SK-N-SH (cell line): ENCODE measurements at regions not wholly inside any gene's neighbourhood (a gene's known extent, or its start where the extent isn't known, plus 50 kb on each side); places are given as distances from the start of the nearest gene placed in this dataset.

ENCODE experiments used
- CTCF ChIA-PET: fragments of 300-600, 350-600 bp; formaldehyde crosslinking; extraction: SDS; loops from one replicate; lab custom pipeline; 2021; lab: Yijun Ruan, JAX
- POLR2A ChIA-PET: fragments of 350-600 bp; sonication (Branson Sonifier 250); formaldehyde crosslinking; extraction: SDS; loops from one replicate; lab custom pipeline; 2020; ENCODE audit warnings: antibody characterized with exemption, inconsistent platforms; lab: Yijun Ruan, JAX
- DNase-seq: peaks from one replicate; pipeline ENCODE4 v3.0.0; 2012
- H2AFZ ChIP-seq: fragments of 200-600 bp; sonication (generic); 2 replicates; pipeline ENCODE4 v1.8.1; 2016; ENCODE audit warnings: antibody characterized with exemption, mild to moderate bottlenecking, low read depth
- H3F3A ChIP-seq: fragments of 200-600 bp; sonication (generic); replicated peaks from 2 replicates; pipeline ENCODE3; 2016; ENCODE audit warnings: antibody characterized with exemption, mild to moderate bottlenecking; ENCODE audit not compliant: insufficient read depth
- H3K27ac ChIP-seq, 2 experiments: fragments of 200-500 bp in 1 of 2; fragments of 200-600 bp in 1 of 2; sonication (Bioruptor generic) in 1 of 2; sonication (generic), shearing (Covaris generic) in 1 of 2; 2 replicates each; pipeline versions ENCODE4 v1.5.1 to v1.6.1; 2014 to 2016; ENCODE audit warnings: low read depth in 2 of 2, inconsistent platforms in 1 of 2, low read length in 1 of 2, mild to moderate bottlenecking in 1 of 2, mixed read lengths in 1 of 2
- H3K27me3 ChIP-seq: fragments of 200-600 bp; sonication (generic), shearing (Covaris generic); 2 replicates; pipeline ENCODE4 v1.6.1; 2016; ENCODE audit warnings: mixed run types; ENCODE audit not compliant: insufficient read depth
- H3K36me3 ChIP-seq, 2 experiments: fragments of 200-500 bp in 1 of 2; fragments of 200-600 bp in 1 of 2; sonication (Bioruptor generic) in 1 of 2; sonication (generic) in 1 of 2; replicated peaks in 1 of 2; 2 replicates each; pipeline versions ENCODE3 to v1.5.1; 2014 to 2016; ENCODE audit warnings: low read length in 1 of 2, mild to moderate bottlenecking in 1 of 2; ENCODE audit not compliant: insufficient read depth in 2 of 2, control insufficient read depth in 1 of 2
- H3K4me1 ChIP-seq, 2 experiments: fragments of 200-500 bp in 1 of 2; fragments of 200-600 bp in 1 of 2; sonication (Bioruptor generic) in 1 of 2; sonication (generic), shearing (Covaris generic) in 1 of 2; 2 replicates each; pipeline versions ENCODE4 v1.5.1 to v1.6.1; 2014 to 2016; ENCODE audit warnings: low read depth in 1 of 2, low read length in 1 of 2, mixed run types in 1 of 2; ENCODE audit not compliant: insufficient read depth in 2 of 2, control insufficient read depth in 1 of 2
- H3K4me2 ChIP-seq: fragments of 200-600 bp; sonication (generic), shearing (Covaris generic); 2 replicates; pipeline ENCODE4 v1.6.1; 2017; ENCODE audit warnings: mixed run types
- H3K4me3 ChIP-seq, 2 experiments: fragments of 200-500 bp in 1 of 2; fragments of 200-600 bp in 1 of 2; sonication (Bioruptor generic) in 1 of 2; sonication (generic), shearing (Covaris generic) in 1 of 2; 2 replicates each; pipeline versions ENCODE4 v1.5.1 to v1.8.1; 2014 to 2016; ENCODE audit warnings: low read depth in 2 of 2, inconsistent platforms in 1 of 2, low read length in 1 of 2, mild to moderate bottlenecking in 1 of 2, mixed read lengths in 1 of 2, moderate library complexity in 1 of 2
- H3K79me2 ChIP-seq: fragments of 200-600 bp; sonication (generic); 2 replicates; pipeline ENCODE4 v1.8.1; 2017; ENCODE audit warnings: mild to moderate bottlenecking; ENCODE audit not compliant: insufficient read depth
- H3K9ac ChIP-seq: fragments of 200-600 bp; sonication (generic); 2 replicates; pipeline ENCODE4 v1.6.1; 2017; ENCODE audit warnings: mixed run types
- H3K9me2 ChIP-seq: fragments of 200-600 bp; sonication (generic); 2 replicates; pipeline ENCODE4 v1.6.1; 2017; ENCODE audit warnings: mixed run types
- H3K9me3 ChIP-seq: fragments of 200-600 bp; sonication (generic); 2 replicates; pipeline ENCODE4 v1.6.1; 2017; ENCODE audit warnings: mixed run types, mild to moderate bottlenecking, moderate library complexity
- H4K20me1 ChIP-seq: fragments of 200-600 bp; sonication (generic); 2 replicates; pipeline ENCODE4 v1.6.1; 2017; ENCODE audit warnings: mild to moderate bottlenecking, mixed run types; ENCODE audit not compliant: insufficient read depth
- GATA2 ChIP-seq: sonication (generic); formaldehyde crosslinking; IDR thresholded peaks from 2 replicates; pipeline ENCODE4 v1.5.0; 2020; ENCODE audit warnings: mild to moderate bottlenecking, missing genetic modification reagents
- JUND ChIP-seq: IDR thresholded peaks from 2 replicates; pipeline ENCODE4 v1.4.0; 2012
- MEF2A ChIP-seq: IDR thresholded peaks from 2 replicates; pipeline ENCODE4 v1.4.0; 2012; ENCODE audit warnings: low read depth, borderline replicate concordance
- RFX5 ChIP-seq: IDR thresholded peaks from 2 replicates; pipeline ENCODE4 v1.6.1; 2012; ENCODE audit warnings: mild to moderate bottlenecking, improper control_type of control experiment, low read length
- SIN3A ChIP-seq: IDR thresholded peaks from 2 replicates; pipeline ENCODE4 v1.6.1; 2012; ENCODE audit warnings: low read depth, mild to moderate bottlenecking, low read length, moderate library complexity, borderline replicate concordance
- TAF1 ChIP-seq: IDR thresholded peaks from 2 replicates; pipeline ENCODE4 v1.6.1; 2012; ENCODE audit warnings: low read depth, mild to moderate bottlenecking, low read length, moderate library complexity, borderline replicate concordance
- YY1 ChIP-seq: IDR thresholded peaks from 2 replicates; pipeline ENCODE4 v1.4.0; 2012; ENCODE audit warnings: low read depth, mild to moderate bottlenecking
- WGBS: methylation state at CpG from one replicate; pipeline ENCODE4 v1.1.6; 2017; ENCODE audit warnings: low lambda C conversion rate; 5-methylcytosine and 5-hydroxymethylcytosine counted together
- TF ChIP-seq, protein P1 (sequence below): IDR thresholded peaks from 2 replicates; pipeline ENCODE4 v1.6.1; 2012; ENCODE audit warnings: mild to moderate bottlenecking, low read depth, low read length, moderate library complexity
- TF ChIP-seq, protein P2 (sequence below): IDR thresholded peaks from 2 replicates; pipeline ENCODE4 v1.4.0; 2012; ENCODE audit warnings: low read depth, borderline replicate concordance

DNA sequence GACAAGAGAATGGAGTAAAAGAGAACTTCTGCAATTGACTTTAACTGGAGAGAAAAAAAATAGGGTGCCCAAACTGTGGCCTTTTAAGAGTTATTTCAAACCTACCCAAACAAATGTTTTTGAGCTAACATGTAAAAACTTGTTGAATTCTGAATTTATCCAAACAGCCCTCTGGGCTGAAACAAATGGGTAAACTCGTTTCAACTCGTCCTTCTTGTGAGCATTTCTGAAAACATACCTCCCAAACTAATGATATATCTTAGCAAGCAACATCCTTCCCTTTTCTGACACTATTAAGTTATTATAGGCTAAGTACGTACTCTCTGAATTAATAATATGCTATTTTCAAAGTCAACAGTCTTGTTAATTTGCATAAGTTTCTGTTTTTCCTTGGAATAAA, 793.0 kb upstream of the ACVR2A start:
- Histone ChIP-seq H3K9me3 (no peaks in the 10 kb centered on the region), H3K27me3 (no peaks in the 10 kb centered on the region), H4K20me1 (no peaks in the 10 kb centered on the region), H3F3A (no peaks in the 10 kb centered on the region), H3K9ac (no peak overlapping the region), H3K4me3 (no peak overlapping the region), H3K36me3 (no peaks in the 10 kb centered on the region), H3K9me2 (no peaks in the 10 kb centered on the region), H3K4me2 (no peak overlapping the region), H2AFZ (no peak overlapping the region), H3K79me2 (no peaks in the 10 kb centered on the region), H3K4me1 (no peaks in the 10 kb centered on the region), H3K27ac (no peak overlapping the region)
- ChIA-PET CTCF (no interaction called here), POLR2A (no interaction called here)
- WGBS: 19% methylated on average over 3 of the region's 3 CpGs
- no peak for TF ChIP-seq TAF1
- TF ChIP-seq, protein P1, sequence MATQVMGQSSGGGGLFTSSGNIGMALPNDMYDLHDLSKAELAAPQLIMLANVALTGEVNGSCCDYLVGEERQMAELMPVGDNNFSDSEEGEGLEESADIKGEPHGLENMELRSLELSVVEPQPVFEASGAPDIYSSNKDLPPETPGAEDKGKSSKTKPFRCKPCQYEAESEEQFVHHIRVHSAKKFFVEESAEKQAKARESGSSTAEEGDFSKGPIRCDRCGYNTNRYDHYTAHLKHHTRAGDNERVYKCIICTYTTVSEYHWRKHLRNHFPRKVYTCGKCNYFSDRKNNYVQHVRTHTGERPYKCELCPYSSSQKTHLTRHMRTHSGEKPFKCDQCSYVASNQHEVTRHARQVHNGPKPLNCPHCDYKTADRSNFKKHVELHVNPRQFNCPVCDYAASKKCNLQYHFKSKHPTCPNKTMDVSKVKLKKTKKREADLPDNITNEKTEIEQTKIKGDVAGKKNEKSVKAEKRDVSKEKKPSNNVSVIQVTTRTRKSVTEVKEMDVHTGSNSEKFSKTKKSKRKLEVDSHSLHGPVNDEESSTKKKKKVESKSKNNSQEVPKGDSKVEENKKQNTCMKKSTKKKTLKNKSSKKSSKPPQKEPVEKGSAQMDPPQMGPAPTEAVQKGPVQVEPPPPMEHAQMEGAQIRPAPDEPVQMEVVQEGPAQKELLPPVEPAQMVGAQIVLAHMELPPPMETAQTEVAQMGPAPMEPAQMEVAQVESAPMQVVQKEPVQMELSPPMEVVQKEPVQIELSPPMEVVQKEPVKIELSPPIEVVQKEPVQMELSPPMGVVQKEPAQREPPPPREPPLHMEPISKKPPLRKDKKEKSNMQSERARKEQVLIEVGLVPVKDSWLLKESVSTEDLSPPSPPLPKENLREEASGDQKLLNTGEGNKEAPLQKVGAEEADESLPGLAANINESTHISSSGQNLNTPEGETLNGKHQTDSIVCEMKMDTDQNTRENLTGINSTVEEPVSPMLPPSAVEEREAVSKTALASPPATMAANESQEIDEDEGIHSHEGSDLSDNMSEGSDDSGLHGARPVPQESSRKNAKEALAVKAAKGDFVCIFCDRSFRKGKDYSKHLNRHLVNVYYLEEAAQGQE: no peak
- TF ChIP-seq YY1: no peak
- TF ChIP-seq SIN3A: no peak
- TF ChIP-seq JUND: no peak
- TF ChIP-seq RFX5: no peak
- no peak for TF ChIP-seq MEF2A
- TF ChIP-seq, protein P2, sequence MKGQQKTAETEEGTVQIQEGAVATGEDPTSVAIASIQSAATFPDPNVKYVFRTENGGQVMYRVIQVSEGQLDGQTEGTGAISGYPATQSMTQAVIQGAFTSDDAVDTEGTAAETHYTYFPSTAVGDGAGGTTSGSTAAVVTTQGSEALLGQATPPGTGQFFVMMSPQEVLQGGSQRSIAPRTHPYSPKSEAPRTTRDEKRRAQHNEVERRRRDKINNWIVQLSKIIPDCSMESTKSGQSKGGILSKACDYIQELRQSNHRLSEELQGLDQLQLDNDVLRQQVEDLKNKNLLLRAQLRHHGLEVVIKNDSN: no peak
- no peak for DNase-seq

DNA sequence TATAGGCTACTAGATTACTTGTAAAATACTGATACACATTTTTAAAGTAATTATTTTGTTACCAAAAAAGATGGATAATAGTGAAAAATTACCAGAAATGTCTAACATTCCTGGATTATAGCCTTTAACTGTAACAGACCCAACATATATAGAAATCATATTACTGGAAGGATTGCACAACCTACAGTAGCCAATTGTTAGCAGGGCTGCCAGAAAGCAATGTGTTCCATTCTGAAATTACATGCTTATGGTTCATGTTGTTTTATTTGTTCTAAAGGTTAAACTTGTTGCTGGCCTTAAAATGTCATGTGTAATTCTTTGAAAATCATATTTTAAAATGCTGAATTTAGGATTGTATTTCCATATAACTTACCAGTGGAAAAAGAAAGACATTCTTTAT, 793.6 kb upstream of the ACVR2A start:
- Histone ChIP-seq H3K4me1 (no peaks in the 10 kb centered on the region), H3K36me3 (no peaks in the 10 kb centered on the region), H4K20me1 (no peaks in the 10 kb centered on the region), H3K9ac (no peak overlapping the region), H3K79me2 (no peaks in the 10 kb centered on the region), H3K9me3 (no peaks in the 10 kb centered on the region), H2AFZ (no peak overlapping the region), H3F3A (no peaks in the 10 kb centered on the region), H3K27ac (no peak overlapping the region), H3K9me2 (no peaks in the 10 kb centered on the region), H3K27me3 (no peaks in the 10 kb centered on the region), H3K4me3 (no peak overlapping the region), H3K4me2 (no peak overlapping the region)
- CTCF ChIA-PET: no interaction called here
- TF ChIP-seq GATA2 (CRISPR knock-in tag): no peak
- POLR2A ChIA-PET: no interaction called here
- no peak for DNase-seq
